ENCODE measurements at regions not wholly inside any gene's neighbourhood (a gene's known extent, or its start where the extent isn't known, plus 50 kb on each side); places are given as distances from the start of the nearest gene placed in this dataset.

GRCh38 chr7:67738145-67738544 is 741.5 kb downstream of the TYW1 start:
- DNase-seq = no peak
- no peak overlapping the region for H3K4me3 ChIP-seq
- H3K27ac ChIP-seq = no peak overlapping the region
- no peak for ATAC-seq
- no peaks in the 10 kb centered on the region for H3K27me3 ChIP-seq
- H3K4me1 ChIP-seq = no peaks in the 10 kb centered on the region
- H3K36me3 ChIP-seq = no peaks in the 10 kb centered on the region
- peaks cover 0 to 29% of the 10 kb centered on the region in 2 donors for H3K9me3 ChIP-seq
- intact Hi-C loops (cut with DNase I) = no loop called here
- no peak for TF ChIP-seq CTCF (IDR thresholded peaks at IDR 0.05)

- TF ChIP-seq CTCF (IDR thresholded peaks at IDR 0.05) = no peak
- no peaks in the 10 kb centered on the region for H3K27me3 ChIP-seq
- intact Hi-C loops (cut with DNase I) = no loop called here
- H3K9me3 ChIP-seq = peaks cover 0 to 29% of the 10 kb centered on the region in 2 donors
- no peak overlapping the region for H3K4me3 ChIP-seq
- peak in 2 of 4 donors; percentile 67 to 90 for DNase-seq
- H3K27ac ChIP-seq = no peak overlapping the region
- H3K36me3 ChIP-seq = no peaks in the 10 kb centered on the region
- no peaks in the 10 kb centered on the region for H3K4me1 ChIP-seq
- peak; percentile 76 for ATAC-seq
These were observed 742.3 kb downstream of the TYW1 start for GRCh38 chr7:67738958-67739357.

- DNase-seq (no peak), ATAC-seq (no peak)
- no peaks in the 10 kb centered on the region for H3K27me3 ChIP-seq
- H3K9me3 ChIP-seq = peaks cover 0 to 26% of the 10 kb centered on the region in 2 donors
- H3K27ac ChIP-seq = no peak overlapping the region
- no peaks in the 10 kb centered on the region for H3K36me3 ChIP-seq
- intact Hi-C loops (cut with DNase I) = no loop called here
- TF ChIP-seq CTCF (IDR thresholded peaks at IDR 0.05) = no peak
- no peak overlapping the region for H3K4me3 ChIP-seq
- no peaks in the 10 kb centered on the region for H3K4me1 ChIP-seq
These were observed 746.9 kb downstream of the TYW1 start for GRCh38 chr7:67743501-67743900.

- intact Hi-C loops (cut with DNase I) = no loop called here
- Histone ChIP-seq H3K36me3 (no peaks in the 10 kb centered on the region), H3K27me3 (no peaks in the 10 kb centered on the region), H3K27ac (no peak overlapping the region), H3K4me3 (no peak overlapping the region), H3K4me1 (no peaks in the 10 kb centered on the region), H3K9me3 (peaks cover 0 to 22% of the 10 kb centered on the region in 2 donors)
- no peak for ATAC-seq
- no peak for TF ChIP-seq CTCF (IDR thresholded peaks at IDR 0.05)
- DNase-seq = no peak
These were observed 755.6 kb downstream of the TYW1 start for GRCh38 chr7:67752227-67752626.

- ATAC-seq (peak; percentile 26), DNase-seq (peak in 1 of 4 donors; percentile 33)
- no peak overlapping the region for H3K4me3 ChIP-seq
- no peaks in the 10 kb centered on the region for H3K4me1 ChIP-seq
- intact Hi-C loops (cut with DNase I) = no loop called here
- H3K27ac ChIP-seq = no peak overlapping the region
- H3K9me3 ChIP-seq = peaks cover 0 to 13% of the 10 kb centered on the region in 2 donors
- H3K36me3 ChIP-seq = no peaks in the 10 kb centered on the region
- no peaks in the 10 kb centered on the region for H3K27me3 ChIP-seq
- no peak for TF ChIP-seq CTCF (IDR thresholded peaks at IDR 0.05)
These were observed 757.3 kb downstream of the TYW1 start for GRCh38 chr7:67753891-67754290.
